ENCODE measurements at regions not wholly inside any gene's neighbourhood (a gene's known extent, or its start where the extent isn't known, plus 50 kb on each side); places are given as distances from the start of the nearest gene placed in this dataset.

GRCh38 chr2:54050445-54050844, 65.0 kb upstream of the ACYP2 start:
- TF ChIP-seq CTCF (IDR thresholded peaks at IDR 0.05; ENCODE audit: low read depth, low read length) (no peak), EZH2phosphoT487 (IDR thresholded peaks at IDR 0.05; ENCODE audit: low read depth) (no peak)

All from OCI-LY3 (cell line).